ENCODE measurements at regions not wholly inside any gene's neighbourhood (a gene's known extent, or its start where the extent isn't known, plus 50 kb on each side); places are given as distances from the start of the nearest gene placed in this dataset.

DNA sequence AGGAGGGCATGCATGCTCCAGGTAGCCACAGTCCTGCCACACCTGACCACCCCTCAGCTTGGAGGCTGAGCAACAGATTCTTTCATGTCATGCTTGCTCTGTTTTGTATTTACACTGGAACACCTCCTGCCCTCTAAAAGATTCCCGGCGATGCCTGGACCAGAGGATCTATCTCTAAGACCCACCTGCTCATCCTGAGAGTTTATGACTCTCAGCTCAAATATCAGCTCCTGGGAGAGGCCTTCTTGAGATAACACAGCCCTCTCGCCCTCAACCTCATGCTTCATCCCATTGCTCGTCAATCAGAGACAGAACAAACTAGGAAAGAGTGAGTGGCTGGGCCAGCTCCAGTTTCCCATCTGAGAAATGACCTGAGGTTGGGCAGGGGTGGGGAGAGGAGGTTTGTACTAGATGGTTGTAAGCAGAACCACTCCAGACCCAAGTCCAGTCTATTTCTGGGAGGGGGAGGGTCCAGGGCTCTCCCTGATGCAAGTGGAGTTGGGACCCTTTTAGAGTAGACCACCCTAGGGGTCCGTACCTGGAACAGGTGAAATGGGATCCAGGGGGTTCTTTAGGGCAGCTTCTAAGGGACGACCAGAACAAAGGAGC is 524.5 kb downstream of the MATN1 start:
- DNase-seq = no peak

DNA sequence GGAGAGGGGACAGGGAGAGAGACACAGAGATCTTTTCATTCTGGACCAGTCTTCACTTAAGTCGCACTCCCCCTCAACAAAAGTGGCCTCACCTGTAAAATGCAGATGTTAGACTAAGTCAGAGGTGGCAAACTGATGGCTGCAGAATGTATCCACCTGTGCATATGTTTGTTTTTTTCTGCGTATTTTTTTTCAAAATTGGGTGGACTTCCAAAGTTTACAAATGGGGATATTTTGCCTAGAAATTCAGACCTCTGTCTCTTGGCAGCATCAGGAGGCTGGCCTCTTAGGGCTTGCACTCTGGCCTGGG is 525.0 kb downstream of the MATN1 start:
- DNase-seq = no peak

DNA sequence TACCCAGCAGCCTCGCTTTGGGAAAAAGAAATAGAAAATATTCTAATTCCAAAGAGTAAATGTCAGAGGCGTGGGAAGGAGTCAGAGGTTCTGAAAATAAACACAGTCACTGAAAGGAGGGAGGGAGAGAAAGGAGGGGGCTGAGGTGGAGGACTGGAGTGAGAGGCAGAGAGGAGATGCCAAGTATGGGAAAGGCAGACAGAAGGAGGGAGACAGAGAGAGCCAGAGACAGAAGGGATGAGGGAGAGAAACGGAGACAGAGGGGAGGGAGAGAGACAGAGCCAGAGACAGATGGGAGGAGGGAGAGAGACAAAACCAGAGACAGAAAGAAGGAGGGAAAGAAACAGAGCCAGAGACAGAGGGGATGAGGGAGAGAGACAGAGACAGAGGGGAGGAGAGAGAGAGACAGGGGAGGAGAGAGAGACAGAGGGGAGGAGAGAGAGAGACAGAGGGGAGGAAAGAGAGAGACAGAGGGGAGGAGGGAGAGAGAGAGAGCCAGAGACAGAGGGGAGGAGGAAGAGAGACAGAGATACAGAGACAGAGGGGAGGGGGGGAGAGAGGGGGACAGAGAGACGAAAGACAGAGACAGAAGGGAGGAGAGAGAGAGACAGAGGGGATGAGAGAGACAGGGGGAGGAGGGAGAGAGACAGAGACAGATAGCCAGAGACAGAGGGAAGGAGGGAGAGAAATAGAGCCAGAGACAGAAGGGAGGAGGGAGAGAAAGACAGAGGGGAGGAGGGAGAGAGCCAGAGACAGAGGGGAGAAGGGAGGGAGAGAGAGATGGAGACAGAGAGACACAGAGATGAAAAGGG is 525.5 kb downstream of the MATN1 start:
- DNase-seq = no peak

DNA sequence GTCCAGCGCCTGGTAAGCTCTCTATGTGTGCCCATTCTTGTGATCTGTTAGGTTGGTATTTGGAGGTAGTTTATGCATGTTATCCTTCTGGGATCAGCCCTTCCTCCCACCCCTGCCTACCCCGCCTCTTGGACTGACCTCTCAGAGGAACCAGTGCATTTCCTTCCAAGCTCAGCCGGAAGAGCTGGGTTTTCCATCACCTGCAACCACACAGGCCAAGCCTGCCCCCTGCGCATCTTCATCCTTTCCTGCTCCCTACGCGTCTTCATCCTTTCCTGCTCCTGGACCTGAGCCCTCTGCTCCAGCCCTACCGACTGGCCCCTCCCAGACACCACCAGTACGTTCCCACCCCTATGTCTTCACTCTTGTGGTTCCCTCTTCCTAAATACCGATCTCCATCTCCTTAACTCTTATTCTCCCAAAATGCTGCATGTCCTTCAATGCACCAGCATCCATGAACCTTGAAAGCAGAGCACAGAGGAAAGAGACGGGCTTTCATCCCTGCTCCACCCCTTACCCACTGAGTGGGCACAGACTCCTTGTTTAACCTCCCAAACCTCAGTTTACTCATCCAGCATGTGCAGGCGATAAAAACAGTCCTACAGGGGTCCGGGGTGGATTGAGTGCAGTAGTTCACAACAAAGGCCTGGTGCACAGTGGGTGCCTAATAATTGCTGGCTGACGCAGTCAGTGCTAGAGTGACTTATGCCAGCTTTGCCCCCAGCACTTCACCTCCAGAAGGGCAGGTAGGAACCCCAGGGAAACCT is 526.3 kb downstream of the MATN1 start:
- DNase-seq = no peak

DNA sequence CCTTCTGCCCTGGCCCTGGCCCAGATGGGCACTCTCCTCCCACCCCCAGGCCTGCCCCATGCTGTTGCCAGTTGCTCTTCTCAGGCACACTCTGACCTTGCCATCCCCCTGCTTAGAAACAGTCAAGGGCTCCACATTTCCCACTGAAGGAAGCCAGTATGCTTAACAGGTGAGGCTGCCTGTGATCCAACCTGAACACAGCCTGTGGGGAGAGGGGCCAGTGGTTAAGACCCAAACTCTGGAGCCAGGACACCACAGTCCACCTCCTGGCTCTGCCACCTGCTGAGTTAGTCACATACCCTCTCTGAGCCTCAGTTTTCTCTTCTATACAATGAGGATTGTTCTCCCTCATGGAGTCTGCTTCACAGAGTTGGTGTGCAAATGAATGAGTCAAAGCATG is 526.9 kb downstream of the MATN1 start:
- DNase-seq = no peak

DNA sequence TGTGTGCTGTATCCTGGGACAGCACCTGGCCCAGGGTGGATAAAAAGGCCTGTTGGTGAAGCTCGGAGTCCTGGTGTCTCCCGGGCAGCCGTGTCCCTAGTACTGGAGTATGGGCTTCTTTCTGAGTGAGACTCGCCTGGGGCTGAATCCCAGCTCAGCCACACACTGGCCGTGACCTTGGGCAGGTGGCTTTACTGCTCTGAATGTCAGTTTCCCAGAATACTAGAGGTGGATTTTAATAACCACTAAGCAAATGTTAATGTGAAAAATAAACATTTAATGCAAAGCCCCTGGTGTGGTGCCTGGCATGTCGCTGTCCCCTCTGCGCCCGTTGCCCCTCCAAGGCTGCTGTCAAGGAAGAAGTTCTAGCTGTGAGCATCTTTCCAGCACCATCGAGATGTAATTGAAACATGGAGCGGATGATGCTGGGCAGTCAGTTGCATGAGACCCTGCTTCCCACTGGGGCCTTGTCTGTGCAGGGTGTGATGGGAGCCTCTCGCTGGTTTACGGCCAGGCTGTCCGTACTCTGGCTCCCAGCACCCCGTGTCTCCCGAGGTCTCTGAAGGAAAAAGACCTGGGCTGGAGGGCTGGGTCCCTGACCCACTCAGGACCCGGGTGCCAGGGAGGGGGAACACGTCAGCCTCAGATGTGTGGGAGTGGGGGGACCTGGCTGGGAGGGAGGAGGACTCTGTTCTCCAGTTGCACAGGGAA is 527.8 kb downstream of the MATN1 start:
- no peak for DNase-seq

DNA sequence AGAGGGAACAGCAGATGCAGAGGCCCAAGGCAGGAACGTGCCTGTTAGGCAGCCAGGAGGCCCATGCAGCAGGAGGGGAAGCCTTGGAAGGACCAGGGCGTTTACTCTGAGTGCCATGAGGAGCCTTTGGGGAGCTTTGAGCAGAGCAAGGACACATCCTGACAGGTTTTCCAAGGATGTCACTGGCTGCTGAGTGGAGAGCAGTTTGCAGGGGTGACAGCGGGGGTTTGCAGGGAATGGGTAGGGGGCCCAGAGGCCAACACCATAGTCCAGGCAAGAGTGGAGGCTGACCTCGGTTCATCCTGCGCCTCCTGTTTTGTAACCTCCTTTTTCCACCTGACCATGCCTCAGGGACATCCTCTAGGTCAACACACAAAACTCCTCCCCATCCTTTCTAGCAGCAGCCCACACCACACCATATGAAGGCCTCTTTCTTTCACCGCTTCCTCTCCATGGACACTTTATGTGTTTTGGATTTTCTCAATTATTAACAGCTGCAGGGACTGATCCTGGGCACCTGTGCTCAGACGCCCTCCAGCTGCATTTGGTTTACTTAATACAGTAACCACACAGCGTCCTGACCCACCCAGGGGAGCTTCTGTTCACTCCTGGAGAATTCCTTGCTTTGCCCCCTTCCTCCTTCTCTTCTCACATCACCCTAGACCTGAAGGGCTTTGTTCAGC is 528.5 kb downstream of the MATN1 start:
- DNase-seq = no peak

DNA sequence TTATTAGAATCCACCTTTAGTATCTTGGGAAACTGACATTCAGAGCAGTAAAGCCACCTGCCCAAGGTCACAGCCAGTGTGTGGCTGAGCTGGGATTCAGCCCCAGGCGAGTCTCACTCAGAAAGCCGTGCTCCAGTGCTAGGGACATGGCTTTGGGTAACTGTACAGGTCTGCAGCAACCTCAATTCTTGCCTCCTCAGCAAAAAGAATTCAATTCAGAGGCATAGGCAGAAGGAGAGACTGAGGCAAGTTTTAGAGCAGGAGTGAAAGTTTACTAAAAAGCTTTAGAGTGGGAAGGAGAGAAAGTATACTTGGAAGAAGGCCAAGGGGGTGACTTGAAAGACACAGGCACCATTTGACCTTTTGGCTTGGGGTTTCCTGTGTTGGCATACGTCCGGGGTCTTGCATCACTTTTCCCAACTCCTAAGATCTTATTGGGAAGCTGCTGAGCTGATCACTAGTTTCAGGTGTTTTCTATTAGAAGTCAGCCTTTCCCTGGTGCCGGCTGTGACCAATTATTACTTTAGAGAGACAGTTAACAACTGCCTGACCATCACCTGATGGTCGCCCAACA is 529.3 kb downstream of the MATN1 start:
- no peak for DNase-seq

DNA sequence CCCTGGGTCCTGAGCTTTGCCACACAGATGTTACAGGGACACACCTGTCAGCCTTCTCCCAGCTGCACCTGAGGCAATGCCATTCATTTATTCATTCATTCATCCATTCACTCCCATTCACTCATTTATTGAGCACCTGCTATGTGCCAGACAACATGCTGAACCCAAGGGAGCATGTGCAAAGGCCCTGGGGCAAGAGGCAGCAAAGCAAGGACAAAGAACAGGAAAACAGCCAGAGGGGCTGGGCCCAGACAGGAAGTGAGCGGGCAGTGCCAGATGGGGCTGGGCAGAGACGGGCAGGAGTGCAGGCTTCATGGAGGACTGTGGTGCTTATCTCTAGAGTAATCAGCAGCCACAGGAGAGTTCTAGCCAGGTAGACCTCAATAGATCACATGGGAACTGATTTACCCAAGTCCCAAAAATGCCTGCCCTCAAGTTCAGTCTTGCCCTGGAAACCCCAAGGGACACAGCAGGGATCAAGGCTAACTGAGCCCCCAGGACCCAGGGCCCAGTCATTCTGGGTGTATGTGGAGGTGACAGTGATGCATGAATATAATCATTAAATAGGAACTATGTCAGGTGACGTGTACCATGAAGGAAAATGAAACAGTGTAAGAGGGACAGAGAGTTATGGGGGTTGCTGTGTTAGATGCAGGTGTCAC is 530.3 kb downstream of the MATN1 start:
- no peak for DNase-seq

DNA sequence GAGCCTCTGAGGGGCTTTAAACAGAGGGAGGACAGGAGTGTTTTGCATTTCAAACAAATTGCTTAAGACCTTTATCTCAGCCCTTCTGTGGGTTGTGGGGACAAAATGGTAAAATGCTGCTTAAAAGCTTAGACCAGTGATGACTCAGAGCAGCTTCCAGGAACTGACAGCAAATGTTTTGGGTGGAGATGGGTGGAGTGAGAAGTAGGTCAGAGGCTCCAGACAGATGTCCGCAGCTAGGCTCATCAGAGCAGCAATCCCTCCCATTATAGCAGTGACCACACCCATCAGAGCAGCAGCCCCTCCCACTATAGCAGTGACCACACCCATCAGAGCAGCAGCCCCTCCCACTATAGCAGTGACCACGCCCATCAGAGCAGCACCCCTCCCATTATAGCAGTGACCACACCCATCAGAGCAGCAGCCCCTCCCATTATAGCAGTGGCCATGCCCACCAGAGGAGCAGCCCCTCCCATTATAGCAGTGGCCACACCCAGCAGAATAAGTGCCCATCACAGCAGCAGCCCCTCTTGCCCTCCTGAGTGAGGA is 532.2 kb downstream of the MATN1 start:
- DNase-seq = no peak

DNA sequence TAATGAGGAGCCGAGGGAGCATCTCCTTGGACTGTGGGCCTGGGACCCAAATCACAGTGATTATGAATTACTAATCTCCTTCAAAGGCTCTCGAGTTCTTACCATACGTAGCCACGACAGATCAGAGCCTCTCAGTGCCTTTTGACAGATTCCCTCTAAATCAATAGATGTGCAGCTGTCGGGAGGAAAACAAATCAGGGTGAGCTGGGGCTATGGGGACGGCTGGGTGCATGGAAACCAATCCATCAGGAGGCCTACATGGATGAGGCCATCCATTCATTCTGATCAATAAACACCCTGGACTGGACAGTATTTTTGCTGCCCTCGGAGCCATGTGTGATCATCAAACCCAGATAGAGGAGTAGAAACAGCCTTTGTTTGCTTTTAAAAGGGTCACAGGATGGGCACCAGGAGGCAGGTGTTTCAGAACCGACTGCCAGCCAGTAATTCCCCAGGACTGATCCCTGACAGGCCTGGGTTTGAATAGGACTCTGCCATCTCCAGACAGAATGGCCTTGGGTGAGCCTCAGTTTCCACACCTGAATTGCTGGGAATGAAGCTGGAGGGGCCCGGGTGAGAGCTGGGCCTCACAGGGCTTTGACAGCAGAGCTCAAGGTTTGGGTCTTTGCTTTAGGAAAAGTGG is 532.8 kb downstream of the MATN1 start:
- no peak for DNase-seq

DNA sequence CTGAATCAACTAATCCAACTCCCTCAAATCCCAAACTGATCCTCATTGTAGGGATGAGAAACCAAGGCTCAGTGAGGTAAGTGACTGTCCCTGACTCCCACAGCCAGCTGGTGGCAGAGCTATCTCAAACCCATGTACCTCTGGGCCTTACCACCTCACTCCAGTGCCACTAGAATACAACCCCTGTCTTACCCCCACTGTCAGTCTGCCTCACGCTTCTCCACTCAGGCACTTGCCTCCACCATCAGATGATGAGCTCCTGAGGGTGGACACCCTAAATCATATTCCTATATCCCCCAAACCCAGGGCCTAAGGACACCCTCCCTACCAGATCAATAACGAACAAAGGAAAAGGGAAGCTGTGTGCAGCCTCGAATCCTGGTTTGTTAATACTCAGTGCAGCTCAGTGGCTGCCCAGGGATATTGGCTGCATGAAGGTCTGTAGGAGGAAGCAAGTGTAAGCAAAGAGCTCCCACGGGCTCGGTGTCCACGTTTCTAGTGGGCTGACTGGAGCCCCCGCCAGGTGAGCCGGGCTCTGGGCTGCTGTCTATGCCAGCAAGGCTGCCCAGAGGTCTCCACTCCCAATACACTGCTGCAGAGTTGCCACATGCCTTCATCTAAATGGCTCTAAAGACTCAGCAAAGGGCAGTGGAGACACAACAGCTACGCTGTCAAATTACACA is 533.4 kb downstream of the MATN1 start:
- no peak for DNase-seq

DNA sequence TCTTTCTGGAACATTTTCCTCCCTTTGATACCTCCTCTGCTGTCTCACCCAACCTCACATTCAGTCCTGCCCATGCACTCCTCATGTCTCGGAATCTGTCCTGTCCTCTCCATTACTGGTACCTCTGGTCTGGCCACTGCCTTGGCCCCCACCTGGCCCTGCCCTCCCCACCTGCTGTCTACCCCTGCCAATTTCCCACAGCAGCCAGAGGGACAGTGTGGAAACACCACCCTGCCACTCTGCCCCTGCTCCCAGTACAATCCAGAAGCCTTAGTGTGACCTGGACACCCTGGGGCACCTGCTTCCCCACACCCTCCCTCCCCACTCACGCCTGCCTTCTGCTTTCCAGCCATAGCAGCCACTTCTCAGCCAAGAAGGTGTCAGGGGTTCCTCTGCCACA is 534.4 kb downstream of the MATN1 start:
- DNase-seq = no peak

DNA sequence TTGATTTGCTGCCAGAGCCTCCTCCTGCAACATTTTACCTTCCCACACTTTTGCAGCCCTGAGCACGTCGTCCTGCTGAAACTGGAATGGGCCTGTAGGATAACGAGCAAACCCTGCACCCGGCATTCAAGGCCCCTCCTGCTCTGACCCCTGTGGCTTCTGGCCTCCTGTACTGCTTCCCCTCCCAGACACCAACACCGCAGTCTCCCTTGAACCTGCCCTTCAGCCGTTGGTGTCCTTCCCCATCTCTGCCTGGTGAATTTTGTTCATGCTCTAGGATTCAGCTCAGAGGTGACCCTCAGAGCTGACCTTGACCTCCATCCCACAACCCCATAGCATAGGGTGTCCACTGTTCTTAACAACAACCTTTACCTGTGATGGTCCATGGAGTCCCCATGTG is 535.1 kb downstream of the MATN1 start:
- DNase-seq = no peak

DNA sequence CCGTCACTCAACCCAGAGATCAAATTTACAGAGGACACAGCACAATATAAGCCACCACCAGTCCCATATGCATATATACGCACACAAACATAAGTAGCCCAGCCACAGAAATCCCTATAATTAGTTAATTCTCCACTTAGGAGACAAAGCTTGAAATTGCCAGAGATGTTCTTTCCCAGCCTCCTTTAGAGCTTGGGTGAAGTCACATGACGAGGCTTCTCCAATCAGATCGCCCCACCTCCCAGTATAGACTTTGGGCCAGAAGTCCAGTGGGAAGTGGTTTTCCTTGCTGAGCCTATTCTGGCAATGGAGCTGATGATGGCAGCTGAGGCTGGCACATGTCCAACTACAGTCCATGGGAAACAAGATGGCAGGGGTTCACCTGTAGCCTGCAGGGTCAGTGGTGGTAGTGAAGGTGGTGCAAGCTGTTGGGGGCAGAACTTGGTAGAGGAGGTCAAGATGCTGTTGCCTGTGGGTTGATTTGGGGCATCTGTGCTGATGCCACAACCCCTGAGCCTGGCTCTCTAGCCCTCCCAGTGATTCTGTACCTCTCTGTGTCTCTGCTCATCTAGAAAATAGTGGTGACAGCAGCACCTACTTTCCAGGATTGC is 535.9 kb downstream of the MATN1 start:
- no peak for DNase-seq

DNA sequence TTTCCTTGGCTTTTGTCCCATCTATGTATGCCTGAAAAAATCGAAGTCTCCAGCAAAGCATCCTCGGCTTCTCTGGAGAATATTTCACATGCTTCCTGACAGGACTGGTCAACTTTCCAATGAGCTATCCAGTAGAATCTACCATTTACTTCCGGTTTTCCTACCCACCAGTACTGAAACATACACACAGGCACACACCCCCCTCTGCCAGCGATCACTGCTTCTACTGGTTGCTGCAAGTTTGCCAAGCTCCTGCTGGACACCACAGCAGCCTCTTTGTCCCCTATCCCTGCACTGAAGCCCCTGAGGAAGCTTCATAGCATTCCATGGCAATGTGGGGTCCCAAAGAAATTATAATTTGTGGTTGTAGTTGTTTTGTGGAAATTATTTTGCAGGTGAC is 536.8 kb downstream of the MATN1 start:
- no peak for DNase-seq

DNA sequence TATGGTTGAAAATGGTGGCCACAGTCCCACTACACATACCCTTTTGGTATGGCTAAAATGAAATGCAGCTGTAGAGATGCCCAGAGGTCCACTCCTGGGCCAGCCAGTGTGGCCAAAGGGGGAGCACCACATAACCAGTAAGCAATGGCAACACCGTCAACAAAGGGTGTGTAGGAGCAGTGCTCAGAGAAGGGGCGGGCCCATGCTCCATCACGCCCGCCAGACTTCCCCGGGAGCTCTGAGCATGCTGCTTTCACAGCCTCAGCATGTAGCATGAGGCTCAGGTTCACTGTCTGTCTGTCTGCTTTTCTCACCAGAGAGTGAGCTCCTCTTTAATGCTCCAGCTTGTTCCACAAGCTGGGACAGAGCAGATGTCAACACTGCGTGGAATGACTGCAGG is 537.6 kb downstream of the MATN1 start:
- DNase-seq = no peak

DNA sequence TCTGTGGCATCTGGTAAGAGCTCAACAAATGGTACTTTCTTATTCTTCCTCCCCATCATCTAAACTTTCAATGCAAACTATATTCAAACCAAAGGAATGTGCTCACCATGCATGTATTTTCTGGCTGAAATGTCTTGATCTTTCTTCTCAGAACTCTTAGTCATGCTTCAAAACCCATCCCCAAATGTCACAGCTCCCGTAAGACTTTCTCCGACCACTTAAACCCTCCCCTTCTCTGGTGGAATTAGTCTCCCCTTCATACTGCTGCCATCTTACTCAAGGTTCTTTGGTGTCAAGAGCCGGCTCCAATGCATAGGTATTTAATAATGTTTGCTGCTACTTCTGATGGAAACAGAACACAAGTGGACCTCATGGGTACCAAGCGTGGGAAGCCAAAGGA is 538.1 kb downstream of the MATN1 start:
- DNase-seq = no peak

DNA sequence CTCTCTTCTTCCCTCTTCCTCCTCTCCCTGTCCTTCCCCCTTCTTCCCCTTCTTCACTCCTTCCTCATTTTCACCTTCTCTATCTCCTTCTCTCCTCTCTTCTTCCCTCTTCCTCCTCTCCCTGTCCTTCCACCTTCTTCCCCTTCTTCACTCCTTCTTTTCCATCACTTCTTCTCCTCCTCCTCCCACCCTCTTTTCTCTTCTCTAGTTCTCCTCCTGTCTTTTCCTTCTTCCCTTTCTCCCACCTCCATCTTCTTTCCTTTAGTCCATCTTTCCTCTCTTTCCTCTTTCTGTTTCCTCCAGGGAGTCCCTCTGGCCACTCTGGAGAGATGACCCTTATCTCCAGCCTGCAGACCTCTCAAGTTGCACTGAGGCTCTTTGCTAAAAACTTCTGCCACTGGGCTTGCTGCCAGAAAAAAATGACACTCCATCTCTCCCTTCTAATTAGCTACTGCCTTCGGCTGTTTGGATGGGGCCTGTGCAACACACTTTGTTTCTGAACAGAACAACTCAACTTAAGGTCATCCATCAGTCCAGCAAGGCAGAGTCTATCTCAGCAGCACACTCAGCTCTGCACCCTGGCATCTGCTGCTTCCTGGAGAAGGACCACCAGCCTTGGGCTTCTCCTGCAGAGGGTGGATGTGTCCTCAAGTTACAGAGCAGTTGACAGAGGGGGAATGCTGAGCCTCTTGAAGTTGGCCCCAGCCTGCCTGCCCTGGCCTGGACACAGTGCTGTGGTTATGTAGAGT is 538.8 kb downstream of the MATN1 start:
- no peak for DNase-seq

Data from skin of body (tissue), 1 donor.